H1 (cell line): ENCODE measurements at regions not wholly inside any gene's neighbourhood (a gene's known extent, or its start where the extent isn't known, plus 50 kb on each side); places are given as distances from the start of the nearest gene placed in this dataset.

Experiments
- CTBP2 ChIP-seq: IDR thresholded peaks from 2 replicates; pipeline ENCODE4 v1.7.0; 2011; ENCODE audit warnings: borderline replicate concordance, mild to moderate bottlenecking, moderate library complexity, mixed read lengths, low read length; ENCODE audit not compliant: insufficient read depth, insufficient read length
- GABPA ChIP-seq: IDR thresholded peaks from 2 replicates; pipeline ENCODE4 v1.6.1; 2011; ENCODE audit warnings: mild to moderate bottlenecking, low read length, moderate library complexity, borderline replicate concordance; ENCODE audit not compliant: insufficient read depth
- HDAC6 ChIP-seq: IDR thresholded peaks from one replicate; pipeline ENCODE4 v1.7.1; 2012; ENCODE audit warnings: low read depth, mild to moderate bottlenecking, inconsistent platforms, low read length, moderate library complexity
- JUN ChIP-seq: IDR thresholded peaks from 2 replicates; pipeline ENCODE4 v1.6.1; 2011; ENCODE audit warnings: low read depth, mild to moderate bottlenecking, improper control_type of control experiment, low read length
- JUND ChIP-seq: IDR thresholded peaks from 2 replicates; pipeline ENCODE4 v1.6.1; 2011; ENCODE audit warnings: mild to moderate bottlenecking, improper control_type of control experiment, low read length
- KDM1A ChIP-seq: fragments of 200-600, 300-600 bp; sonication (generic); IDR thresholded peaks from 2 replicates; pipeline ENCODE4 v1.7.1; 2016; ENCODE audit warnings: mild to moderate bottlenecking, low read length, borderline replicate concordance
- KDM5A ChIP-seq: fragments of 200-600 bp; IDR thresholded peaks from 2 replicates; pipeline ENCODE4 v1.7.1; 2012; ENCODE audit warnings: mild to moderate bottlenecking, low read length, inconsistent platforms, mixed read lengths
- ZNF274 ChIP-seq: IDR thresholded peaks from 2 replicates; pipeline ENCODE4 v1.7.0; 2012; ENCODE audit warnings: low read length, borderline replicate concordance; ENCODE audit errors: extremely low read depth
- TF ChIP-seq, protein P1 (sequence below): fragments of 300-600 bp; sonication (generic); IDR thresholded peaks from 2 replicates; pipeline ENCODE4 v1.7.1; 2012; ENCODE audit warnings: low read length, moderate library complexity, mild to moderate bottlenecking, inconsistent platforms; ENCODE audit not compliant: insufficient replicate concordance
- TF ChIP-seq, protein P2 (sequence below): IDR thresholded peaks from 2 replicates; pipeline ENCODE4 v1.6.1; 2011; ENCODE audit warnings: low read length, improper control_type of control experiment

DNA sequence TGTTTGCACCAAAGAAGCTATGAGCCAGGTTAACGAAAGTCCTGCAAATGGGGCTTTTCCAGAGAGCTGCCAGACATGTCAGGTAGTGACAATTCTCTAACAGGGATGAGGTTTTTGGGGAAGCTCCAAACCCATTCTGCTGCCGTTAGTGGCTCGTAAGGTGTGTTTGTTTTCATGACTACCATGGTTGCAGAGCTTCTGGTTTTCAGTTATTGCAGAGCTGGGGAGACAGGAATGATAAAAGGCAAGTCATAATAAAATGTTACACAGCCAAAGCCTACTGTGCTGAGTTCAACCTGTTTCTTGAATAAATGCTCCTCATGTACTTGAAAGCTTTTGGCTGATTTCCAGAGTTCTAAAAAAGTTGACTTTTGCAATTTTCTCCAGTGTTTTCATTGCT lies 209.2 kb upstream of the STK17B start (continued):
- TF ChIP-seq, protein P1, sequence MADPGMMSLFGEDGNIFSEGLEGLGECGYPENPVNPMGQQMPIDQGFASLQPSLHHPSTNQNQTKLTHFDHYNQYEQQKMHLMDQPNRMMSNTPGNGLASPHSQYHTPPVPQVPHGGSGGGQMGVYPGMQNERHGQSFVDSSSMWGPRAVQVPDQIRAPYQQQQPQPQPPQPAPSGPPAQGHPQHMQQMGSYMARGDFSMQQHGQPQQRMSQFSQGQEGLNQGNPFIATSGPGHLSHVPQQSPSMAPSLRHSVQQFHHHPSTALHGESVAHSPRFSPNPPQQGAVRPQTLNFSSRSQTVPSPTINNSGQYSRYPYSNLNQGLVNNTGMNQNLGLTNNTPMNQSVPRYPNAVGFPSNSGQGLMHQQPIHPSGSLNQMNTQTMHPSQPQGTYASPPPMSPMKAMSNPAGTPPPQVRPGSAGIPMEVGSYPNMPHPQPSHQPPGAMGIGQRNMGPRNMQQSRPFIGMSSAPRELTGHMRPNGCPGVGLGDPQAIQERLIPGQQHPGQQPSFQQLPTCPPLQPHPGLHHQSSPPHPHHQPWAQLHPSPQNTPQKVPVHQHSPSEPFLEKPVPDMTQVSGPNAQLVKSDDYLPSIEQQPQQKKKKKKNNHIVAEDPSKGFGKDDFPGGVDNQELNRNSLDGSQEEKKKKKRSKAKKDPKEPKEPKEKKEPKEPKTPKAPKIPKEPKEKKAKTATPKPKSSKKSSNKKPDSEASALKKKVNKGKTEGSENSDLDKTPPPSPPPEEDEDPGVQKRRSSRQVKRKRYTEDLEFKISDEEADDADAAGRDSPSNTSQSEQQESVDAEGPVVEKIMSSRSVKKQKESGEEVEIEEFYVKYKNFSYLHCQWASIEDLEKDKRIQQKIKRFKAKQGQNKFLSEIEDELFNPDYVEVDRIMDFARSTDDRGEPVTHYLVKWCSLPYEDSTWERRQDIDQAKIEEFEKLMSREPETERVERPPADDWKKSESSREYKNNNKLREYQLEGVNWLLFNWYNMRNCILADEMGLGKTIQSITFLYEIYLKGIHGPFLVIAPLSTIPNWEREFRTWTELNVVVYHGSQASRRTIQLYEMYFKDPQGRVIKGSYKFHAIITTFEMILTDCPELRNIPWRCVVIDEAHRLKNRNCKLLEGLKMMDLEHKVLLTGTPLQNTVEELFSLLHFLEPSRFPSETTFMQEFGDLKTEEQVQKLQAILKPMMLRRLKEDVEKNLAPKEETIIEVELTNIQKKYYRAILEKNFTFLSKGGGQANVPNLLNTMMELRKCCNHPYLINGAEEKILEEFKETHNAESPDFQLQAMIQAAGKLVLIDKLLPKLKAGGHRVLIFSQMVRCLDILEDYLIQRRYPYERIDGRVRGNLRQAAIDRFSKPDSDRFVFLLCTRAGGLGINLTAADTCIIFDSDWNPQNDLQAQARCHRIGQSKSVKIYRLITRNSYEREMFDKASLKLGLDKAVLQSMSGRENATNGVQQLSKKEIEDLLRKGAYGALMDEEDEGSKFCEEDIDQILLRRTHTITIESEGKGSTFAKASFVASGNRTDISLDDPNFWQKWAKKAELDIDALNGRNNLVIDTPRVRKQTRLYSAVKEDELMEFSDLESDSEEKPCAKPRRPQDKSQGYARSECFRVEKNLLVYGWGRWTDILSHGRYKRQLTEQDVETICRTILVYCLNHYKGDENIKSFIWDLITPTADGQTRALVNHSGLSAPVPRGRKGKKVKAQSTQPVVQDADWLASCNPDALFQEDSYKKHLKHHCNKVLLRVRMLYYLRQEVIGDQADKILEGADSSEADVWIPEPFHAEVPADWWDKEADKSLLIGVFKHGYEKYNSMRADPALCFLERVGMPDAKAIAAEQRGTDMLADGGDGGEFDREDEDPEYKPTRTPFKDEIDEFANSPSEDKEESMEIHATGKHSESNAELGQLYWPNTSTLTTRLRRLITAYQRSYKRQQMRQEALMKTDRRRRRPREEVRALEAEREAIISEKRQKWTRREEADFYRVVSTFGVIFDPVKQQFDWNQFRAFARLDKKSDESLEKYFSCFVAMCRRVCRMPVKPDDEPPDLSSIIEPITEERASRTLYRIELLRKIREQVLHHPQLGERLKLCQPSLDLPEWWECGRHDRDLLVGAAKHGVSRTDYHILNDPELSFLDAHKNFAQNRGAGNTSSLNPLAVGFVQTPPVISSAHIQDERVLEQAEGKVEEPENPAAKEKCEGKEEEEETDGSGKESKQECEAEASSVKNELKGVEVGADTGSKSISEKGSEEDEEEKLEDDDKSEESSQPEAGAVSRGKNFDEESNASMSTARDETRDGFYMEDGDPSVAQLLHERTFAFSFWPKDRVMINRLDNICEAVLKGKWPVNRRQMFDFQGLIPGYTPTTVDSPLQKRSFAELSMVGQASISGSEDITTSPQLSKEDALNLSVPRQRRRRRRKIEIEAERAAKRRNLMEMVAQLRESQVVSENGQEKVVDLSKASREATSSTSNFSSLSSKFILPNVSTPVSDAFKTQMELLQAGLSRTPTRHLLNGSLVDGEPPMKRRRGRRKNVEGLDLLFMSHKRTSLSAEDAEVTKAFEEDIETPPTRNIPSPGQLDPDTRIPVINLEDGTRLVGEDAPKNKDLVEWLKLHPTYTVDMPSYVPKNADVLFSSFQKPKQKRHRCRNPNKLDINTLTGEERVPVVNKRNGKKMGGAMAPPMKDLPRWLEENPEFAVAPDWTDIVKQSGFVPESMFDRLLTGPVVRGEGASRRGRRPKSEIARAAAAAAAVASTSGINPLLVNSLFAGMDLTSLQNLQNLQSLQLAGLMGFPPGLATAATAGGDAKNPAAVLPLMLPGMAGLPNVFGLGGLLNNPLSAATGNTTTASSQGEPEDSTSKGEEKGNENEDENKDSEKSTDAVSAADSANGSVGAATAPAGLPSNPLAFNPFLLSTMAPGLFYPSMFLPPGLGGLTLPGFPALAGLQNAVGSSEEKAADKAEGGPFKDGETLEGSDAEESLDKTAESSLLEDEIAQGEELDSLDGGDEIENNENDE, result no peak
- TF ChIP-seq JUN, result no peak
- no peak for TF ChIP-seq KDM1A
- no peak for TF ChIP-seq JUND
- TF ChIP-seq ZNF274, result no peak
- no peak for TF ChIP-seq HDAC6
- TF ChIP-seq CTBP2, result no peak
- no peak for TF ChIP-seq GABPA
- TF ChIP-seq, protein P2, sequence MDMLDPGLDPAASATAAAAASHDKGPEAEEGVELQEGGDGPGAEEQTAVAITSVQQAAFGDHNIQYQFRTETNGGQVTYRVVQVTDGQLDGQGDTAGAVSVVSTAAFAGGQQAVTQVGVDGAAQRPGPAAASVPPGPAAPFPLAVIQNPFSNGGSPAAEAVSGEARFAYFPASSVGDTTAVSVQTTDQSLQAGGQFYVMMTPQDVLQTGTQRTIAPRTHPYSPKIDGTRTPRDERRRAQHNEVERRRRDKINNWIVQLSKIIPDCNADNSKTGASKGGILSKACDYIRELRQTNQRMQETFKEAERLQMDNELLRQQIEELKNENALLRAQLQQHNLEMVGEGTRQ, result no peak
- TF ChIP-seq KDM5A, result no peak
